ENCODE measurements at regions not wholly inside any gene's neighbourhood (a gene's known extent, or its start where the extent isn't known, plus 50 kb on each side); places are given as distances from the start of the nearest gene placed in this dataset.
"Not testable (repeated sequence)": the region's sequence is repeated elsewhere in the genome, so short reads cannot be mapped to it uniquely, and the experiment has no call there.

- DNase-seq (ENCODE audit: low spot score): no peak
Observed at GRCh38 chr7:36037121-36037662, 115.9 kb upstream of the EEPD1 start.

GRCh38 chr7:36038063-36038721 is 114.9 kb upstream of the EEPD1 start:
- DNase-seq (ENCODE audit: low spot score): no peak

GRCh38 chr7:36039243-36039642 is 113.8 kb upstream of the EEPD1 start:
- no peak for DNase-seq (ENCODE audit: low spot score)

GRCh38 chr7:36039671-36040070 is 113.4 kb upstream of the EEPD1 start:
- no peak for DNase-seq (ENCODE audit: low spot score)

GRCh38 chr7:36040679-36041078 is 112.4 kb upstream of the EEPD1 start:
- no peak for DNase-seq (ENCODE audit: low spot score)

GRCh38 chr7:36044101-36044892 is 108.8 kb upstream of the EEPD1 start:
- DNase-seq (ENCODE audit: low spot score): no peak

- DNase-seq (ENCODE audit: low spot score): no peak
Observed at GRCh38 chr7:36045326-36045725, 107.7 kb upstream of the EEPD1 start.

GRCh38 chr7:36045830-36046341 is 107.2 kb upstream of the EEPD1 start:
- no peak for DNase-seq (ENCODE audit: low spot score)

- no peak for DNase-seq (ENCODE audit: low spot score)
Observed at GRCh38 chr7:36047091-36047658, 105.9 kb upstream of the EEPD1 start.

GRCh38 chr7:36048141-36048901 is 104.7 kb upstream of the EEPD1 start:
- DNase-seq (ENCODE audit: low spot score): no peak

GRCh38 chr7:36048902-36049240 is 104.2 kb upstream of the EEPD1 start:
- no peak for DNase-seq (ENCODE audit: low spot score)

GRCh38 chr7:36051501-36051900 is 101.6 kb upstream of the EEPD1 start:
- DNase-seq (ENCODE audit: low spot score): no peak

GRCh38 chr7:36053589-36053988 is 99.5 kb upstream of the EEPD1 start:
- DNase-seq (ENCODE audit: low spot score): no peak

- DNase-seq (ENCODE audit: low spot score): no peak
Observed at GRCh38 chr7:36054637-36055036, 98.4 kb upstream of the EEPD1 start.

GRCh38 chr7:36055207-36055606 is 97.8 kb upstream of the EEPD1 start:
- no peak for DNase-seq (ENCODE audit: low spot score)

GRCh38 chr7:36057323-36057722 is 95.7 kb upstream of the EEPD1 start:
- DNase-seq (ENCODE audit: low spot score): no peak

- no peak for DNase-seq (ENCODE audit: low spot score)
Observed at GRCh38 chr7:36058020-36058592, 94.9 kb upstream of the EEPD1 start.

GRCh38 chr7:36060388-36060787 is 92.7 kb upstream of the EEPD1 start:
- DNase-seq (ENCODE audit: low spot score): not testable (repeated sequence)

GRCh38 chr7:36062154-36062815 is 90.8 kb upstream of the EEPD1 start:
- DNase-seq (ENCODE audit: low spot score): no peak

GRCh38 chr7:36064676-36065075 is 88.4 kb upstream of the EEPD1 start:
- no peak for DNase-seq (ENCODE audit: low spot score)

Measured in CD4-positive, alpha-beta T cell treated with Interleukin-6 at 100 ng/mL for 8 hours (primary cell).